DOHH2 (cell line): ENCODE measurements at regions not wholly inside any gene's neighbourhood (a gene's known extent, or its start where the extent isn't known, plus 50 kb on each side); places are given as distances from the start of the nearest gene placed in this dataset.

Experiments
- CTCF ChIP-seq: fragments of 200-600 bp; sonication (generic); IDR thresholded peaks from one replicate; pipeline ENCODE4 v1.5.1; 2014; ENCODE audit warnings: antibody characterized with exemption, mild to moderate bottlenecking, low read depth, low read length; ENCODE audit not compliant: poor library complexity, severe bottlenecking
- EZH2phosphoT487 ChIP-seq: fragments of 200-600 bp; sonication (generic); IDR thresholded peaks from 2 replicates; pipeline ENCODE4 v1.6.1; 2017; ENCODE audit warnings: borderline replicate concordance, mild to moderate bottlenecking, antibody characterized with exemption, low read length, moderate library complexity, mixed read lengths

GRCh38 chr1:239817801-239818200, 273.9 kb upstream of the FMN2 start:
- TF ChIP-seq CTCF (no peak), EZH2phosphoT487 (no peak)
